ENCODE measurements at regions not wholly inside any gene's neighbourhood (a gene's known extent, or its start where the extent isn't known, plus 50 kb on each side); places are given as distances from the start of the nearest gene placed in this dataset.

DNA sequence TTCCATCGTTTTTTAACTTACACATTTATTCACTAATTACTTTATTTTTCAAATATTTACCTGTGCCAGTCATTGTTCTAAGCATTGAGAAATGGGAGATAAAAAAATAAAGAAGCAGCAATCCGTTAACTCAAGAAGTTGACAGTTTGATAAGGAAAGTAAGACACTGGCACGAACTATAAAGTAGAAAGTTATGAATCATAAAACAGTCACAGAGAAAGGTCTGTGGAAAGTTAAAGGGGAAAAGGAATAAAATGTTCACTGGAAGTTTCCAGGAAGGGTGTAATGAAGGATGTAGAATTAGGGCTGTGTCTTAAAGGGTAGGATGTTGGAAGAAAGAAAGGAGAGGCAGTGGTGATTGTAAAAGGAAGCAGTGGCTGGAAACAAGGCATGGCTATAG lies 118.9 kb downstream of the RDH14 start:
- no peak for TF ChIP-seq EZH2 (IDR thresholded peaks at IDR 0.05; ENCODE audit: borderline replicate concordance, low read length)
- TF ChIP-seq, protein P1, sequence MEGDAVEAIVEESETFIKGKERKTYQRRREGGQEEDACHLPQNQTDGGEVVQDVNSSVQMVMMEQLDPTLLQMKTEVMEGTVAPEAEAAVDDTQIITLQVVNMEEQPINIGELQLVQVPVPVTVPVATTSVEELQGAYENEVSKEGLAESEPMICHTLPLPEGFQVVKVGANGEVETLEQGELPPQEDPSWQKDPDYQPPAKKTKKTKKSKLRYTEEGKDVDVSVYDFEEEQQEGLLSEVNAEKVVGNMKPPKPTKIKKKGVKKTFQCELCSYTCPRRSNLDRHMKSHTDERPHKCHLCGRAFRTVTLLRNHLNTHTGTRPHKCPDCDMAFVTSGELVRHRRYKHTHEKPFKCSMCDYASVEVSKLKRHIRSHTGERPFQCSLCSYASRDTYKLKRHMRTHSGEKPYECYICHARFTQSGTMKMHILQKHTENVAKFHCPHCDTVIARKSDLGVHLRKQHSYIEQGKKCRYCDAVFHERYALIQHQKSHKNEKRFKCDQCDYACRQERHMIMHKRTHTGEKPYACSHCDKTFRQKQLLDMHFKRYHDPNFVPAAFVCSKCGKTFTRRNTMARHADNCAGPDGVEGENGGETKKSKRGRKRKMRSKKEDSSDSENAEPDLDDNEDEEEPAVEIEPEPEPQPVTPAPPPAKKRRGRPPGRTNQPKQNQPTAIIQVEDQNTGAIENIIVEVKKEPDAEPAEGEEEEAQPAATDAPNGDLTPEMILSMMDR (IDR thresholded peaks at IDR 0.05; ENCODE audit: low read length), result no peak
- no peaks in the 10 kb centered on the region for H4K20me1 ChIP-seq (ENCODE audit: insufficient read depth, low read length)
- no peaks in the 10 kb centered on the region for H3K9me2 ChIP-seq (ENCODE audit: low read depth, low read length)
- no peaks in the 10 kb centered on the region for H3K9me3 ChIP-seq (ENCODE audit: low read length)
- no peaks in the 10 kb centered on the region for H3K4me1 ChIP-seq (ENCODE audit: insufficient read depth, low read length, severe bottlenecking)
- H3K79me2 ChIP-seq (ENCODE audit: insufficient read depth, low read length), result no peaks in the 10 kb centered on the region
- no peak overlapping the region for H3K27ac ChIP-seq (ENCODE audit: low read depth, low read length, poor library complexity, severe bottlenecking)
- H3K4me2 ChIP-seq (ENCODE audit: low read length), result no peak overlapping the region
- H3K36me3 ChIP-seq (ENCODE audit: insufficient read depth, low read length), result no peaks in the 10 kb centered on the region
- H3F3A ChIP-seq (ENCODE audit: insufficient read depth, low read length), result no peaks in the 10 kb centered on the region
- H3K9ac ChIP-seq (ENCODE audit: low read length), result no peak overlapping the region
- no peaks in the 10 kb centered on the region for H3K27me3 ChIP-seq (ENCODE audit: insufficient read depth, low read length)
- H2AFZ ChIP-seq (ENCODE audit: low read length), result no peak overlapping the region
- H3K4me3 ChIP-seq (ENCODE audit: low read depth, low read length, poor library complexity, severe bottlenecking), result no peak overlapping the region

DNA sequence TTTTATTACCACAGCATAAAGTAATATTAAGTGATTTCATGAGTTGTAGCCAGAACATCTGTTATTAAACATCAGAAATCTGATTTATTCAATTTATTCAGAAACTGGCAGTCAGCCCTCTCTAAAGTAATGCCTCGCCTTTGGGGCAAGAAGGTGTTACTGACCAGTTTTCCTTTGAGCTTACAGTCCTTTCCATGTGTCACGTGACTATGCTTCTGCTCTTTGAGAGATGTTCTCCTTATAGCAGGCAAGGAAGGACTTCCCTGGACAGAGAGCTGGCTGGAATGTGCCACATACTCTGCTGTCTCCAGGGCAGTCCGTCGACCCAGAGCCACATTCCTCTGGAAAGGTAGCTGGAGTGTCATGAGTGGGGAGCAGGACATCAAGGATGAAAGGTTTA lies 119.7 kb downstream of the RDH14 start:
- no peaks in the 10 kb centered on the region for H4K20me1 ChIP-seq (ENCODE audit: insufficient read depth, low read length)
- TF ChIP-seq EZH2 (IDR thresholded peaks at IDR 0.05; ENCODE audit: borderline replicate concordance, low read length), result no peak
- TF ChIP-seq, protein P1 (IDR thresholded peaks at IDR 0.05; ENCODE audit: low read length), result no peak
- H3F3A ChIP-seq (ENCODE audit: insufficient read depth, low read length), result no peaks in the 10 kb centered on the region

DNA sequence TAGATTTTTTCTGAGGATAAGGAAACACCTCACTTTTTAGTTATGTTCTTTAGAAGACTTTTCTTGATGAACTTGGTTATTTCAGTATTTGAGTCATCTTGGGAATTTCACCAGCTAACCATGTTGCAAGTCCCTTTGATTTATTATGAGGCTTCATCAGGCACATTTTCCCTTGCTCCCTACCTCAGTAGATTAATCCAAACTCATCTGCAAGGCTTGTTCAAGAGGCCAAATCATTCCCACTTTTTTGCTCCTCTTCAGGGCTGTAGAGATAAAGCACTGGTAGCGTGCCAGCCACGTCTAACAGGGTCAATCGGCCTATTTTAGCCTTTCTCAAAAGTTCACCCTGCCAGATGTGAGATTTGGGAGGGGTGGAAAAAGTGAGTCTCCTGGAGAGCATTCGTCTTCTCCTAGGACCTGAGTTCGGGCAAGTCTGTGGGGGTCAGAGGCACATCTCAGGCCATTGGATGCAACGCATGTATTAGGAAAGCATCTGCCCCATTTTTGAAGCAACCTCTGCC lies 120.3 kb downstream of the RDH14 start:
- H3F3A ChIP-seq (ENCODE audit: insufficient read depth, low read length), result no peaks in the 10 kb centered on the region
- H4K20me1 ChIP-seq (ENCODE audit: insufficient read depth, low read length), result no peaks in the 10 kb centered on the region
- no peak overlapping the region for H3K4me2 ChIP-seq (ENCODE audit: low read length)
- H3K4me3 ChIP-seq (ENCODE audit: low read depth, low read length, poor library complexity, severe bottlenecking), result no peak overlapping the region
- no peaks in the 10 kb centered on the region for H3K36me3 ChIP-seq (ENCODE audit: insufficient read depth, low read length)
- no peaks in the 10 kb centered on the region for H3K9me2 ChIP-seq (ENCODE audit: low read depth, low read length)
- H2AFZ ChIP-seq (ENCODE audit: low read length), result no peak overlapping the region
- H3K9me3 ChIP-seq (ENCODE audit: low read length), result no peaks in the 10 kb centered on the region
- no peak overlapping the region for H3K27ac ChIP-seq (ENCODE audit: low read depth, low read length, poor library complexity, severe bottlenecking)
- no peak for TF ChIP-seq EZH2 (IDR thresholded peaks at IDR 0.05; ENCODE audit: borderline replicate concordance, low read length)
- TF ChIP-seq, protein P1 (IDR thresholded peaks at IDR 0.05; ENCODE audit: low read length), result no peak
- no peaks in the 10 kb centered on the region for H3K27me3 ChIP-seq (ENCODE audit: insufficient read depth, low read length)
- H3K79me2 ChIP-seq (ENCODE audit: insufficient read depth, low read length), result no peaks in the 10 kb centered on the region
- H3K4me1 ChIP-seq (ENCODE audit: insufficient read depth, low read length, severe bottlenecking), result no peaks in the 10 kb centered on the region
- H3K9ac ChIP-seq (ENCODE audit: low read length), result no peak overlapping the region

More for the DNA sequence above, 119.7 kb downstream of the RDH14 start:
- Histone ChIP-seq H3K36me3 (ENCODE audit: insufficient read depth, low read length) (no peaks in the 10 kb centered on the region), H3K9me2 (ENCODE audit: low read depth, low read length) (no peaks in the 10 kb centered on the region), H3K4me1 (ENCODE audit: insufficient read depth, low read length, severe bottlenecking) (no peaks in the 10 kb centered on the region), H3K4me3 (ENCODE audit: low read depth, low read length, poor library complexity, severe bottlenecking) (no peak overlapping the region), H3K9me3 (ENCODE audit: low read length) (no peaks in the 10 kb centered on the region), H3K27me3 (ENCODE audit: insufficient read depth, low read length) (no peaks in the 10 kb centered on the region), H3K4me2 (ENCODE audit: low read length) (no peak overlapping the region), H3K79me2 (ENCODE audit: insufficient read depth, low read length) (no peaks in the 10 kb centered on the region), H3K9ac (ENCODE audit: low read length) (no peak overlapping the region), H3K27ac (ENCODE audit: low read depth, low read length, poor library complexity, severe bottlenecking) (no peak overlapping the region), H2AFZ (ENCODE audit: low read length) (no peak overlapping the region)
